HCT116 (cell line): ENCODE measurements at regions not wholly inside any gene's neighbourhood (a gene's known extent, or its start where the extent isn't known, plus 50 kb on each side); places are given as distances from the start of the nearest gene placed in this dataset.

Experiments
- ATAC-seq: fragments of 200-7000 bp; cut with Tn5 transposase; 2 replicates; pipeline ENCODE4 v1.9.1; 2020; ENCODE audit warnings: mild to moderate bottlenecking, moderate library complexity
- BruUV-seq: library from RNA; stranded (reverse); fragments of 400-500 nt; replicated peaks from 2 replicates; lab custom pipeline; 2021; lab: Mats Ljungman, UMichigan
- CTCF ChIA-PET: fragments of 300-600 bp; sonication (Branson Sonifier 250); formaldehyde crosslinking; loops from one replicate; lab custom pipeline; 2021; ENCODE audit warnings: antibody characterized with exemption; lab: Charles Lee
- POLR2A ChIA-PET: fragments of 300-600, 350-600 bp; sonication (Branson Sonifier 250); formaldehyde crosslinking; loops from one replicate; lab custom pipeline; 2021; ENCODE audit warnings: antibody characterized with exemption; lab: Charles Lee
- RAD21 ChIA-PET, 2 experiments: fragments of 300-600 bp; sonication (Branson Sonifier 250); formaldehyde crosslinking; loops; one replicate each; lab custom pipeline; 2023; ENCODE audit warnings: low total read pairs in 2 of 2; ENCODE audit not compliant: uncharacterized antibody in 2 of 2, unreplicated experiment in 2 of 2, low non-redundant PET in 1 of 2; lab: Charles Lee
- DNase-seq: peaks from one replicate; pipeline ENCODE4 v3.0.0-alpha.2; 2010; ENCODE audit warnings: low read depth, low spot score
- H2AFZ ChIP-seq: fragments of 200-600 bp; shearing (Covaris generic), sonication (generic); 2 replicates; pipeline ENCODE4 v1.6.1; 2017; ENCODE audit warnings: low read depth, mixed run types, mixed read lengths, antibody characterized with exemption, low read length; ENCODE audit not compliant: poor library complexity, severe bottlenecking
- H3K27ac ChIP-seq: 2 replicates; pipeline ENCODE4 v1.5.1; 2012; ENCODE audit warnings: low read depth, low read length
- H3K27me3 ChIP-seq: fragments of 200-600 bp; sonication (generic); 2 replicates; pipeline ENCODE4 v1.6.1; 2016; ENCODE audit warnings: mixed run types, low read length, mixed read lengths; ENCODE audit not compliant: insufficient read depth
- H3K36me3 ChIP-seq, 2 experiments: fragments of 200-500 bp in 1 of 2; fragments of 200-600 bp in 1 of 2; sonication (Bioruptor generic) in 1 of 2; sonication (generic) in 1 of 2; 2 replicates each; pipeline versions ENCODE4 v1.5.1 to v1.6.1; 2014 to 2016; ENCODE audit warnings: low read length in 2 of 2, inconsistent platforms in 1 of 2, mixed read lengths in 1 of 2, mixed run types in 1 of 2; ENCODE audit not compliant: insufficient read depth in 2 of 2, control insufficient read depth in 1 of 2
- H3K4me1 ChIP-seq, 2 experiments: fragments of 200-600 bp in 1 of 2; sonication (generic) in 1 of 2; 2 replicates each; pipeline versions ENCODE4 v1.5.1 to v1.6.1; 2012 to 2017; ENCODE audit warnings: low read length in 2 of 2, inconsistent platforms in 1 of 2, mild to moderate bottlenecking in 1 of 2, mixed read lengths in 1 of 2, mixed run types in 1 of 2, moderate library complexity in 1 of 2; ENCODE audit not compliant: insufficient read depth in 2 of 2, control insufficient read depth in 1 of 2
- H3K4me2 ChIP-seq: fragments of 200-600 bp; sonication (generic); 2 replicates; pipeline ENCODE4 v1.6.1; 2017; ENCODE audit warnings: mixed run types, low read length, mixed read lengths
- H3K4me3 ChIP-seq, 2 experiments: fragments of 200-600 bp in 1 of 2; sonication (generic) in 1 of 2; replicated peaks in 1 of 2; 2 replicates each; pipeline ENCODE4 v1.5.1; 2011 to 2016; ENCODE audit warnings: low read length in 2 of 2, control low read depth in 1 of 2, low read depth in 1 of 2, mild to moderate bottlenecking in 1 of 2, mixed read lengths in 1 of 2, mixed run types in 1 of 2
- H3K79me2 ChIP-seq: fragments of 200-600 bp; sonication (generic); 2 replicates; pipeline ENCODE4 v1.6.1; 2017; ENCODE audit warnings: mild to moderate bottlenecking, mixed run types, low read length, moderate library complexity, mixed read lengths; ENCODE audit not compliant: insufficient read depth
- H3K9ac ChIP-seq: fragments of 200-600 bp; sonication (generic); 2 replicates; pipeline ENCODE4 v1.6.1; 2016; ENCODE audit warnings: low read length, mixed read lengths
- H3K9me2 ChIP-seq: fragments of 200-600 bp; sonication (generic), shearing (Covaris generic); 2 replicates; pipeline ENCODE4 v1.6.1; 2017; ENCODE audit warnings: mixed run types, mild to moderate bottlenecking, moderate library complexity; ENCODE audit not compliant: insufficient read depth
- H3K9me3 ChIP-seq, 2 experiments: fragments of 200-500 bp in 1 of 2; fragments of 200-600 bp in 1 of 2; sonication (Bioruptor generic) in 1 of 2; sonication (generic) in 1 of 2; 2 replicates each; pipeline ENCODE4 v1.6.1; 2014 to 2017; ENCODE audit warnings: low read length in 2 of 2, mixed read lengths in 2 of 2, inconsistent platforms in 1 of 2, low read depth in 1 of 2, mild to moderate bottlenecking in 1 of 2, mixed run types in 1 of 2, moderate library complexity in 1 of 2; ENCODE audit not compliant: control insufficient read depth in 1 of 2, insufficient read depth in 1 of 2
- H4K20me1 ChIP-seq: fragments of 200-600 bp; sonication (generic), shearing (Covaris generic); 2 replicates; pipeline ENCODE4 v1.6.1; 2017; ENCODE audit warnings: mixed run types, mild to moderate bottlenecking, moderate library complexity; ENCODE audit not compliant: insufficient read depth
- ATF3 ChIP-seq: IDR thresholded peaks from 2 replicates; pipeline ENCODE4 v1.6.1; 2012
- CBX3 ChIP-seq: IDR thresholded peaks from 2 replicates; pipeline ENCODE4 v1.6.1; 2012; ENCODE audit warnings: low read depth
- CEBPB ChIP-seq: IDR thresholded peaks from 2 replicates; pipeline ENCODE4 v1.6.1; 2012; ENCODE audit warnings: low read depth
- CTCF ChIP-seq, 3 experiments: fragments of 200-600 bp in 1 of 3; sonication (generic) in 1 of 3; IDR thresholded peaks in 2 of 3; conservative IDR thresholded peaks in 1 of 3; 2 replicates each; pipeline ENCODE4 v1.5.1; 2012 to 2017; ENCODE audit warnings: low read depth in 2 of 3, low read length in 2 of 3, antibody characterized with exemption in 1 of 3, borderline replicate concordance in 1 of 3, control low read depth in 1 of 3, mild to moderate bottlenecking in 1 of 3, mixed read lengths in 1 of 3, mixed run types in 1 of 3, moderate library complexity in 1 of 3; ENCODE audit not compliant: insufficient read depth in 1 of 3
- ELF1 ChIP-seq: IDR thresholded peaks from 2 replicates; pipeline ENCODE4 v1.6.1; 2012; ENCODE audit warnings: low read depth, borderline replicate concordance
- EZH2 ChIP-seq: fragments of 200-600 bp; sonication (generic); IDR thresholded peaks from 2 replicates; pipeline ENCODE4 v1.6.1; 2017; ENCODE audit warnings: antibody characterized with exemption, mixed run types
- EZH2phosphoT487 ChIP-seq: fragments of 200-600 bp; IDR thresholded peaks from 2 replicates; pipeline ENCODE4 v1.6.1; 2018; ENCODE audit warnings: antibody characterized with exemption, borderline replicate concordance
- FOSL1 ChIP-seq: IDR thresholded peaks from 2 replicates; pipeline ENCODE4 v1.6.1; 2012; ENCODE audit warnings: low read depth
- JUND ChIP-seq: IDR thresholded peaks from 2 replicates; pipeline ENCODE4 v1.6.1; 2012
- POLR2A ChIP-seq: IDR thresholded peaks from 2 replicates; pipeline ENCODE4 v1.7.0; 2011; ENCODE audit warnings: borderline replicate concordance; ENCODE audit not compliant: insufficient read depth, insufficient read length; ENCODE audit errors: extremely low read depth
- POLR2AphosphoS5 ChIP-seq: IDR thresholded peaks from 2 replicates; pipeline ENCODE4 v1.6.1; 2011; ENCODE audit warnings: mild to moderate bottlenecking, low read depth, low read length, moderate library complexity
- SP1 ChIP-seq: IDR thresholded peaks from 2 replicates; pipeline ENCODE4 v1.6.1; 2012; ENCODE audit warnings: low read depth
- YY1 ChIP-seq: IDR thresholded peaks from 2 replicates; pipeline ENCODE4 v1.6.1; 2011; ENCODE audit warnings: low read length, low read depth, moderate library complexity, mild to moderate bottlenecking; ENCODE audit not compliant: insufficient replicate concordance; ENCODE audit errors: extremely low read depth
- ZBTB33 ChIP-seq: IDR thresholded peaks from 2 replicates; pipeline ENCODE4 v1.6.1; 2011; ENCODE audit warnings: mild to moderate bottlenecking, low read length, moderate library complexity; ENCODE audit not compliant: insufficient replicate concordance; ENCODE audit errors: extremely low read depth
- ZFX ChIP-seq: fragments of 450-650 bp; IDR thresholded peaks from 2 replicates; pipeline ENCODE4 v1.6.1; 2017
- intact Hi-C: fragments of 100-400 bp; cut with micrococcal nuclease; formaldehyde crosslinking; loops from 2 replicates; pipeline ENCODE4 v1.10.0; 2022

GRCh38 chr10:3012223-3012622 lies 55.1 kb upstream of the PFKP start:
- POLR2A ChIA-PET: no interaction called here
- Histone ChIP-seq H3K4me3 (no peak overlapping the region), H3K4me2 (no peak overlapping the region), H3K27me3 (peaks cover 71% of the 10 kb centered on the region), H3K36me3 (no peaks in the 10 kb centered on the region), H3K9ac (no peak overlapping the region), H3K9me2 (no peaks in the 10 kb centered on the region), H3K27ac (no peak overlapping the region), H2AFZ (no peak overlapping the region), H3K79me2 (no peaks in the 10 kb centered on the region), H4K20me1 (no peaks in the 10 kb centered on the region), H3K4me1 (no peaks in the 10 kb centered on the region), H3K9me3 (no peaks in the 10 kb centered on the region)
- BruUV-seq: no TSS peak
- no peak for TF ChIP-seq EZH2
- TF ChIP-seq ELF1: no peak
- no peak for TF ChIP-seq CBX3
- no peak for TF ChIP-seq SP1
- RAD21 ChIA-PET: no interaction called here
- DNase-seq (no peak), ATAC-seq (no peak)
- CTCF ChIA-PET: no interaction called here
- intact Hi-C loops: no loop called here

- no peak overlapping the region for H2AFZ ChIP-seq
- H4K20me1 ChIP-seq: no peaks in the 10 kb centered on the region
- no peak for DNase-seq
- no peak overlapping the region for H3K27ac ChIP-seq
- CTCF ChIA-PET: no interaction called here
- H3K4me2 ChIP-seq: no peak overlapping the region
- no peaks in the 10 kb centered on the region for H3K79me2 ChIP-seq
- H3K36me3 ChIP-seq: no peaks in the 10 kb centered on the region
- no peaks in the 10 kb centered on the region for H3K9me3 ChIP-seq
- no TSS peak for BruUV-seq
- no peak overlapping the region for H3K9ac ChIP-seq
- peaks cover 79% of the 10 kb centered on the region for H3K27me3 ChIP-seq
- TF ChIP-seq ATF3 (no peak), FOSL1 (no peak), CEBPB (no peak), YY1 (no peak), ELF1 (no peak), POLR2A (no peak), SP1 (no peak), POLR2AphosphoS5 (no peak), ZBTB33 (no peak), JUND (no peak), CTCF (IDR thresholded peaks at IDR 0.05 in 2 of 3, conservative IDR thresholded peaks at IDR 0.05 in 1 of 3; ENCODE audit: borderline replicate concordance in 1 of 3, insufficient read depth in 1 of 3, low read depth in 2 of 3, low read length in 2 of 3) (no peak), EZH2phosphoT487 (no peak), ZFX (no peak)
- TF ChIP-seq, all 23 proteins: peak for 0
- ChIA-PET RAD21 (no interaction called here), POLR2A (no interaction called here)
- intact Hi-C loops: no loop called here
- ATAC-seq: no peak
- no peak overlapping the region for H3K4me3 ChIP-seq
- H3K9me2 ChIP-seq: no peaks in the 10 kb centered on the region
- no peaks in the 10 kb centered on the region for H3K4me1 ChIP-seq
Observed at GRCh38 chr10:3010816-3011460, 56.4 kb upstream of the PFKP start.
